ENCODE measurements at regions not wholly inside any gene's neighbourhood (a gene's known extent, or its start where the extent isn't known, plus 50 kb on each side); places are given as distances from the start of the nearest gene placed in this dataset.

GRCh38 chr2:128903637-128904036 is 585.0 kb upstream of the HS6ST1 start:
- POLR2A ChIA-PET (ENCODE audit: unreplicated experiment) = no interaction called here
- Histone ChIP-seq H3K36me3 (ENCODE audit: low read depth) (no peaks in the 10 kb centered on the region), H3K9me3 (ENCODE audit: insufficient read depth, low read depth) (no peaks in the 10 kb centered on the region), H3F3A (ENCODE audit: insufficient read depth, low read depth) (no peaks in the 10 kb centered on the region), H3K27ac (no peak overlapping the region), H3K4me3 (no peak overlapping the region), H4K20me1 (ENCODE audit: insufficient read depth) (no peaks in the 10 kb centered on the region), H3K9me2 (ENCODE audit: insufficient read depth) (no peaks in the 10 kb centered on the region), H3K79me2 (ENCODE audit: low read depth) (no peaks in the 10 kb centered on the region), H2AFZ (no peak overlapping the region), H3K27me3 (ENCODE audit: insufficient read depth, low read depth) (peaks cover 41% of the 10 kb centered on the region), H3K4me2 (no peak overlapping the region), H3K4me1 (replicated peaks; ENCODE audit: insufficient read depth) (no peaks in the 10 kb centered on the region)
- DNase-seq = no peak
- BruUV-seq (replicated peaks) = no TSS peak
- no peak for TF ChIP-seq EZH2 (IDR thresholded peaks at IDR 0.05; ENCODE audit: low read depth)
- no peak for TF ChIP-seq CTCF (conservative IDR thresholded peaks at IDR 0.05)
- CTCF ChIA-PET = no interaction called here
- intact Hi-C loops (cut with micrococcal nuclease; ENCODE audit: unreplicated experiment) = no loop called here

- intact Hi-C loops (cut with micrococcal nuclease; ENCODE audit: unreplicated experiment) = no loop called here
- Histone ChIP-seq H3F3A (ENCODE audit: insufficient read depth, low read depth) (no peaks in the 10 kb centered on the region), H3K4me2 (no peak overlapping the region), H4K20me1 (ENCODE audit: insufficient read depth) (no peaks in the 10 kb centered on the region), H3K27ac (no peak overlapping the region), H3K9me3 (ENCODE audit: insufficient read depth, low read depth) (no peaks in the 10 kb centered on the region), H3K27me3 (ENCODE audit: insufficient read depth, low read depth) (peaks cover 3% of the 10 kb centered on the region; the same call in 1 of the 2 replicates), H3K9me2 (ENCODE audit: insufficient read depth) (no peaks in the 10 kb centered on the region), H3K4me3 (no peak overlapping the region), H3K79me2 (ENCODE audit: low read depth) (no peaks in the 10 kb centered on the region), H3K4me1 (replicated peaks; ENCODE audit: insufficient read depth) (no peaks in the 10 kb centered on the region), H3K36me3 (ENCODE audit: low read depth) (no peaks in the 10 kb centered on the region), H2AFZ (no peak overlapping the region)
- no TSS peak for BruUV-seq (replicated peaks)
- ChIA-PET CTCF (no interaction called here), POLR2A (ENCODE audit: unreplicated experiment) (no interaction called here)
- TF ChIP-seq EZH2 (IDR thresholded peaks at IDR 0.05; ENCODE audit: low read depth) (no peak), CTCF (conservative IDR thresholded peaks at IDR 0.05) (no peak)
- no peak for DNase-seq
Measured at GRCh38 chr2:128911276-128911675, 592.6 kb upstream of the HS6ST1 start.

- Histone ChIP-seq H3K9me2 (ENCODE audit: insufficient read depth) (no peaks in the 10 kb centered on the region), H4K20me1 (ENCODE audit: insufficient read depth) (no peaks in the 10 kb centered on the region), H3K4me2 (no peak overlapping the region), H3K27me3 (ENCODE audit: insufficient read depth, low read depth) (no peaks in the 10 kb centered on the region), H2AFZ (no peak overlapping the region), H3F3A (ENCODE audit: insufficient read depth, low read depth) (no peaks in the 10 kb centered on the region), H3K36me3 (ENCODE audit: low read depth) (no peaks in the 10 kb centered on the region), H3K4me3 (no peak overlapping the region), H3K79me2 (ENCODE audit: low read depth) (no peaks in the 10 kb centered on the region), H3K9me3 (ENCODE audit: insufficient read depth, low read depth) (no peaks in the 10 kb centered on the region), H3K27ac (no peak overlapping the region), H3K4me1 (replicated peaks; ENCODE audit: insufficient read depth) (no peaks in the 10 kb centered on the region)
- DNase-seq = no peak
- TF ChIP-seq CTCF (conservative IDR thresholded peaks at IDR 0.05) (no peak), EZH2 (IDR thresholded peaks at IDR 0.05; ENCODE audit: low read depth) (no peak)
- intact Hi-C loops (cut with micrococcal nuclease; ENCODE audit: unreplicated experiment) = no loop called here
- BruUV-seq (replicated peaks) = no TSS peak
- CTCF ChIA-PET = no interaction called here
- POLR2A ChIA-PET (ENCODE audit: unreplicated experiment) = no interaction called here
Measured at GRCh38 chr2:128914320-128914719, 595.7 kb upstream of the HS6ST1 start.
